PC-9 (cell line): ENCODE measurements at regions not wholly inside any gene's neighbourhood (a gene's known extent, or its start where the extent isn't known, plus 50 kb on each side); places are given as distances from the start of the nearest gene placed in this dataset.

Experiments
- BruUV-seq: library from RNA; stranded (reverse); fragments of 400-500 nt; replicated peaks from 2 replicates; lab custom pipeline; 2021; lab: Mats Ljungman, UMichigan
- CTCF ChIA-PET: fragments of 300-600 bp; sonication (Branson Sonifier 250); formaldehyde crosslinking; loops from one replicate; lab custom pipeline; 2022; ENCODE audit warnings: antibody characterized with exemption; lab: Charles Lee
- POLR2A ChIA-PET: fragments of 300-600 bp; sonication (Branson Sonifier 250); formaldehyde crosslinking; loops from one replicate; lab custom pipeline; 2022; ENCODE audit warnings: antibody characterized with exemption; ENCODE audit not compliant: unreplicated experiment; lab: Charles Lee
- DNase-seq, 2 experiments: peaks; one replicate each; pipeline versions ENCODE4 v3.0.0 to v3.0.0-alpha.2; 2015 to 2022; ENCODE audit warnings: mixed read lengths in 1 of 2
- H2AFZ ChIP-seq: fragments of 200-600 bp; sonication (generic); 2 replicates; pipeline ENCODE4 v1.8.1; 2017; ENCODE audit warnings: antibody characterized with exemption
- H3F3A ChIP-seq: fragments of 200-600 bp; sonication (generic); 2 replicates; pipeline ENCODE4 v1.8.1; 2017; ENCODE audit warnings: antibody characterized with exemption, mild to moderate bottlenecking, low read depth; ENCODE audit not compliant: insufficient read depth
- H3K27ac ChIP-seq: fragments of 200-600 bp; sonication (generic); 2 replicates; pipeline ENCODE4 v1.6.1; 2016; ENCODE audit warnings: mixed run types
- H3K27me3 ChIP-seq: fragments of 200-600 bp; sonication (generic); 2 replicates; pipeline ENCODE4 v1.6.1; 2016; ENCODE audit warnings: low read depth, mixed run types; ENCODE audit not compliant: insufficient read depth
- H3K36me3 ChIP-seq: fragments of 200-600 bp; sonication (generic); 2 replicates; pipeline ENCODE4 v1.6.1; 2016; ENCODE audit warnings: low read depth, mixed run types
- H3K4me1 ChIP-seq: fragments of 200-600 bp; sonication (generic); replicated peaks from 2 replicates; pipeline ENCODE4 v1.6.1; 2016; ENCODE audit warnings: mixed run types; ENCODE audit not compliant: insufficient read depth
- H3K4me2 ChIP-seq: fragments of 200-600 bp; sonication (generic); 2 replicates; pipeline ENCODE4 v1.6.1; 2017; ENCODE audit warnings: mixed run types
- H3K4me3 ChIP-seq: fragments of 200-600 bp; sonication (generic); 2 replicates; pipeline ENCODE4 v1.6.1; 2016; ENCODE audit warnings: mixed run types
- H3K79me2 ChIP-seq: fragments of 200-600 bp; sonication (generic); 2 replicates; pipeline ENCODE4 v1.6.1; 2017; ENCODE audit warnings: low read depth, mixed run types
- H3K9me2 ChIP-seq: fragments of 200-600 bp; sonication (generic); 2 replicates; pipeline ENCODE4 v1.8.1; 2017; ENCODE audit warnings: mild to moderate bottlenecking; ENCODE audit not compliant: insufficient read depth
- H3K9me3 ChIP-seq: fragments of 200-600 bp; sonication (generic); 2 replicates; pipeline ENCODE4 v1.8.1; 2016; ENCODE audit warnings: low read depth; ENCODE audit not compliant: insufficient read depth
- H4K20me1 ChIP-seq: fragments of 200-600 bp; sonication (generic); 2 replicates; pipeline ENCODE4 v1.8.1; 2017; ENCODE audit not compliant: insufficient read depth
- CTCF ChIP-seq: fragments of 200-600 bp; sonication (generic); conservative IDR thresholded peaks from 2 replicates; pipeline ENCODE4 v1.6.1; 2017; ENCODE audit warnings: mixed run types, antibody characterized with exemption, mild to moderate bottlenecking, moderate library complexity
- EZH2 ChIP-seq: fragments of 200-600 bp; sonication (generic); IDR thresholded peaks from 2 replicates; pipeline ENCODE4 v1.8.0; 2017; ENCODE audit warnings: antibody characterized with exemption, low read depth
- intact Hi-C: fragments of 100-400 bp; cut with micrococcal nuclease; formaldehyde crosslinking; loops from one replicate; pipeline ENCODE4 v1.10.0; 2022; ENCODE audit not compliant: unreplicated experiment

GRCh38 chr5:19258686-19259085 is 729.3 kb downstream of the CDH18 start:
- no peaks in the 10 kb centered on the region for H3K9me3 ChIP-seq
- no peak for TF ChIP-seq CTCF
- TF ChIP-seq EZH2 = no peak
- H3K36me3 ChIP-seq = no peaks in the 10 kb centered on the region
- no peak overlapping the region for H3K27ac ChIP-seq
- ChIA-PET CTCF (no interaction called here), POLR2A (no interaction called here)
- no peak overlapping the region for H3K4me2 ChIP-seq
- no peaks in the 10 kb centered on the region for H3K9me2 ChIP-seq
- H3F3A ChIP-seq = no peaks in the 10 kb centered on the region
- no peaks in the 10 kb centered on the region for H4K20me1 ChIP-seq
- no peaks in the 10 kb centered on the region for H3K4me1 ChIP-seq
- no peak overlapping the region for H3K4me3 ChIP-seq
- DNase-seq = no peak
- no peak overlapping the region for H2AFZ ChIP-seq
- intact Hi-C loops = no loop called here
- H3K79me2 ChIP-seq = no peaks in the 10 kb centered on the region
- BruUV-seq = no TSS peak
- no peaks in the 10 kb centered on the region for H3K27me3 ChIP-seq

GRCh38 chr5:19261879-19262278 is 726.1 kb downstream of the CDH18 start:
- H3K27me3 ChIP-seq = no peaks in the 10 kb centered on the region
- no peak overlapping the region for H2AFZ ChIP-seq
- no peaks in the 10 kb centered on the region for H3K36me3 ChIP-seq
- H3K27ac ChIP-seq = no peak overlapping the region
- H3K9me2 ChIP-seq = no peaks in the 10 kb centered on the region
- TF ChIP-seq EZH2 = no peak
- TF ChIP-seq CTCF = no peak
- ChIA-PET CTCF (no interaction called here), POLR2A (no interaction called here)
- no peak for DNase-seq
- H4K20me1 ChIP-seq = no peaks in the 10 kb centered on the region
- H3F3A ChIP-seq = no peaks in the 10 kb centered on the region
- no peaks in the 10 kb centered on the region for H3K4me1 ChIP-seq
- BruUV-seq = no TSS peak
- H3K4me3 ChIP-seq = no peak overlapping the region
- no peaks in the 10 kb centered on the region for H3K79me2 ChIP-seq
- intact Hi-C loops = no loop called here
- no peaks in the 10 kb centered on the region for H3K9me3 ChIP-seq
- no peak overlapping the region for H3K4me2 ChIP-seq

- intact Hi-C loops = no loop called here
- ChIA-PET CTCF (no interaction called here), POLR2A (interaction anchor here (0.6 kb wide), 1 partner anchor 36 kb away, joined by 3 read pairs; no protein-coding TSS in a partner anchor)
- no peak overlapping the region for H2AFZ ChIP-seq
- H3K9me2 ChIP-seq = no peaks in the 10 kb centered on the region
- no peaks in the 10 kb centered on the region for H3K9me3 ChIP-seq
- no peak overlapping the region for H3K4me3 ChIP-seq
- H3F3A ChIP-seq = no peaks in the 10 kb centered on the region
- no peaks in the 10 kb centered on the region for H4K20me1 ChIP-seq
- no peaks in the 10 kb centered on the region for H3K79me2 ChIP-seq
- no TSS peak for BruUV-seq
- no peaks in the 10 kb centered on the region for H3K27me3 ChIP-seq
- H3K4me1 ChIP-seq = no peaks in the 10 kb centered on the region
- DNase-seq = no peak
- no peak overlapping the region for H3K4me2 ChIP-seq
- no peak for TF ChIP-seq EZH2
- no peak for TF ChIP-seq CTCF
- H3K27ac ChIP-seq = no peak overlapping the region
- no peaks in the 10 kb centered on the region for H3K36me3 ChIP-seq
Observed at GRCh38 chr5:19264821-19265220, 723.2 kb downstream of the CDH18 start.
